ENCODE measurements at regions not wholly inside any gene's neighbourhood (a gene's known extent, or its start where the extent isn't known, plus 50 kb on each side); places are given as distances from the start of the nearest gene placed in this dataset.

- no peak overlapping the region for H3K27ac ChIP-seq
- H3K9me3 ChIP-seq, result no peaks in the 10 kb centered on the region
- no peak for DNase-seq
- no peaks in the 10 kb centered on the region for H3K4me1 ChIP-seq
- H3K36me3 ChIP-seq, result no peaks in the 10 kb centered on the region
- TF ChIP-seq, protein P1, sequence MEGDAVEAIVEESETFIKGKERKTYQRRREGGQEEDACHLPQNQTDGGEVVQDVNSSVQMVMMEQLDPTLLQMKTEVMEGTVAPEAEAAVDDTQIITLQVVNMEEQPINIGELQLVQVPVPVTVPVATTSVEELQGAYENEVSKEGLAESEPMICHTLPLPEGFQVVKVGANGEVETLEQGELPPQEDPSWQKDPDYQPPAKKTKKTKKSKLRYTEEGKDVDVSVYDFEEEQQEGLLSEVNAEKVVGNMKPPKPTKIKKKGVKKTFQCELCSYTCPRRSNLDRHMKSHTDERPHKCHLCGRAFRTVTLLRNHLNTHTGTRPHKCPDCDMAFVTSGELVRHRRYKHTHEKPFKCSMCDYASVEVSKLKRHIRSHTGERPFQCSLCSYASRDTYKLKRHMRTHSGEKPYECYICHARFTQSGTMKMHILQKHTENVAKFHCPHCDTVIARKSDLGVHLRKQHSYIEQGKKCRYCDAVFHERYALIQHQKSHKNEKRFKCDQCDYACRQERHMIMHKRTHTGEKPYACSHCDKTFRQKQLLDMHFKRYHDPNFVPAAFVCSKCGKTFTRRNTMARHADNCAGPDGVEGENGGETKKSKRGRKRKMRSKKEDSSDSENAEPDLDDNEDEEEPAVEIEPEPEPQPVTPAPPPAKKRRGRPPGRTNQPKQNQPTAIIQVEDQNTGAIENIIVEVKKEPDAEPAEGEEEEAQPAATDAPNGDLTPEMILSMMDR (IDR thresholded peaks at IDR 0.05), result no peak
- no peaks in the 10 kb centered on the region for H3K27me3 ChIP-seq
- no peak overlapping the region for H3K4me3 ChIP-seq
- H3K9ac ChIP-seq (ENCODE audit: low read depth in 2 of 2, low read length in 2 of 2), result no peak overlapping the region
- intact Hi-C loops (cut with DNase I), result no loop called here
These were observed 69.3 kb upstream of the NEDD4L start for GRCh38 chr18:57974585-57975265.

- no peak for DNase-seq
- H3K4me3 ChIP-seq, result no peak overlapping the region
- no peaks in the 10 kb centered on the region for H3K9me3 ChIP-seq
- H3K9ac ChIP-seq (ENCODE audit: low read depth in 2 of 2, low read length in 2 of 2), result no peak overlapping the region
- TF ChIP-seq, protein P1 (IDR thresholded peaks at IDR 0.05), result no peak
- H3K27ac ChIP-seq, result no peak overlapping the region
- no peaks in the 10 kb centered on the region for H3K27me3 ChIP-seq
- intact Hi-C loops (cut with DNase I), result no loop called here
- H3K36me3 ChIP-seq, result no peaks in the 10 kb centered on the region
- H3K4me1 ChIP-seq, result no peaks in the 10 kb centered on the region
These were observed 70.1 kb upstream of the NEDD4L start for GRCh38 chr18:57973889-57974288.

DNA sequence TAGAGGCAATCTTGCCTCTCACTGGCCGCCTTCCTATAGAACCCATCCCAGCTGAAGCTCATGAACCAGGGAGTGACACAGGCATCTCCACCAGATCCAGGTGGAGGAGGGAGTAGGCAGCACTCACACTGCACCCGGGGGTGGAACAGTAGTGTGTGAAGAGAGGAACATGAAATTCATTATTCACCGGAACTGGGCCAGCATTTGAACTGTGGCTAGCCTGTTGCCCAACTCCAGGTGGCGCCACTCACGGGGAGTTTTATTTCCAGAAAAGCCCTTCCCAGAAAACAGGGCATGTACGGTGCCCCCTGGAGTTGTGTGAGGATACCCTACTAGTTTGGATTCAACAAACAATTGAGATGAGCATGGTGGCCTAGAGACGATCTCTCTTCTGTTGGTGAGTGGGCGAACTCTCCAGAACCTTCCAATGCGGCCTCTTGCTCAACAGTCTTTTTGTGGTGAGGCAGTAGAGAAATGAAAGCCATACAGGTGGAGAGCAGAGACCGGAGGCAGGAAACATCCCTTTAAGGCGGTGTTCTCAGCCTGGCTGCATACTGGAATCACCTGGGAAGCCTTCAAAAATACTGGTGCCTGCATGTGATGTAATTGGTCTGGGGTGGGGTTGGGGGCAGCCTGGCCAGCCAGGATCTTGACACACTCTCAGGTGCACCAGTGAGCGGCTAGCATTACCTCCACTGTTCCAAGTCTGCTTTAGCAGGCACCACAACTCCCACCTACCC is 73.5 kb upstream of the NEDD4L start:
- intact Hi-C loops (cut with DNase I), result no loop called here
- no peaks in the 10 kb centered on the region for H3K4me1 ChIP-seq
- H3K9ac ChIP-seq (ENCODE audit: low read depth in 2 of 2, low read length in 2 of 2), result no peak overlapping the region
- no peak overlapping the region for H3K4me3 ChIP-seq
- H3K9me3 ChIP-seq, result no peaks in the 10 kb centered on the region
- peak; percentile 56 for DNase-seq
- H3K27me3 ChIP-seq, result no peaks in the 10 kb centered on the region
- TF ChIP-seq, protein P1 (IDR thresholded peaks at IDR 0.05), result peak; percentile 22
- no peaks in the 10 kb centered on the region for H3K36me3 ChIP-seq
- no peak overlapping the region for H3K27ac ChIP-seq

GRCh38 chr18:57969824-57970223 is 74.2 kb upstream of the NEDD4L start:
- intact Hi-C loops (cut with DNase I), result no loop called here

DNA sequence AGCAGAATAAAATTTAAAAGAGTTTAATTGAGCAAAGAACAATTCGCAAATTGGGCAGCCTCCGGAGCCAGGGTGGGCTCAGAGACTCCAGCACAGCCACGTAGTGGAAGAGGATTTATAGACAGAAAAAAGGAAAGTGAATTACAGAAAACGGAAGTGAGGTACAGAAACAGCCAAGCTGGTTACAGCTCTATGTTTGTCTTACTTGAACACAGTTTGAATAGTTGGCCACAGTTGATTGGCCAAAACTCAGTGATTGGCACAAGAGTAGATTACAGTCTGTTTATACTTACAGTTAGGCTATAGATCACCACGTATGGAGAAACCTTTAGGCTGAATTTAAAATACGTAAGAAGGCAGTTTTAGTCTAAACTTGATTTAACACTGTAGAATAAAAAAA is 78.8 kb upstream of the NEDD4L start:
- intact Hi-C loops (cut with DNase I), result no loop called here
- Histone ChIP-seq H3K4me3 (no peak overlapping the region), H3K4me1 (no peaks in the 10 kb centered on the region)

More at GRCh38 chr18:57969824-57970223, 74.2 kb upstream of the NEDD4L start:
- Histone ChIP-seq H3K4me3 (no peak overlapping the region), H3K27ac (no peak overlapping the region), H3K4me1 (no peaks in the 10 kb centered on the region), H3K36me3 (no peaks in the 10 kb centered on the region), H3K9me3 (no peaks in the 10 kb centered on the region), H3K9ac (ENCODE audit: low read depth in 2 of 2, low read length in 2 of 2) (no peak overlapping the region), H3K27me3 (no peaks in the 10 kb centered on the region)
- TF ChIP-seq, protein P1 (IDR thresholded peaks at IDR 0.05), result no peak
- no peak for DNase-seq

More for the DNA sequence above, 78.8 kb upstream of the NEDD4L start:
- TF ChIP-seq, protein P1 (IDR thresholded peaks at IDR 0.05), result no peak
- DNase-seq, result peak; percentile 75
- Histone ChIP-seq H3K27ac (peak overlapping the region; percentile 24), H3K36me3 (no peaks in the 10 kb centered on the region), H3K27me3 (no peaks in the 10 kb centered on the region), H3K9me3 (no peaks in the 10 kb centered on the region), H3K9ac (ENCODE audit: low read depth in 2 of 2, low read length in 2 of 2) (peak overlapping the region in 1 of 2 donors; percentile 19)

Data from colonic mucosa (tissue), 4 donors.